Breast epithelium (tissue), 3 donors: ENCODE measurements at regions not wholly inside any gene's neighbourhood (a gene's known extent, or its start where the extent isn't known, plus 50 kb on each side); places are given as distances from the start of the nearest gene placed in this dataset.

Experiments used
- CTCF ChIP-seq, 3 donors: fragments of 450-650 bp; IDR thresholded peaks; one replicate each; pipeline ENCODE4 v1.5.1; 2016 to 2017; ENCODE audit warnings: antibody characterized with exemption in 3 of 3, mild to moderate bottlenecking in 3 of 3, moderate library complexity in 3 of 3
- POLR2AphosphoS5 ChIP-seq, 3 donors: sonication (generic); formaldehyde crosslinking; IDR thresholded peaks; one replicate each; pipeline ENCODE4 v1.6.1; 2017; ENCODE audit warnings: antibody characterized with exemption in 3 of 3

- TF ChIP-seq CTCF (IDR thresholded peaks at IDR 0.05) (no peak), POLR2AphosphoS5 (IDR thresholded peaks at IDR 0.05) (no peak)
Measured at GRCh38 chr22:48658871-48659270, 1168.8 kb downstream of the BRD1 start.
